HG03565 (cell line): ENCODE measurements at regions not wholly inside any gene's neighbourhood (a gene's known extent, or its start where the extent isn't known, plus 50 kb on each side); places are given as distances from the start of the nearest gene placed in this dataset.

Source experiments
- ATAC-seq: cut with Tn5 transposase; IDR thresholded peaks from one replicate; pipeline ENCODE4 v1.9.1; 2021; ENCODE audit warnings: mild to moderate bottlenecking, moderate library complexity; ENCODE audit not compliant: unreplicated experiment

- no peak for ATAC-seq
Observed at GRCh38 chr10:36129051-36129450, 487.0 kb upstream of the FZD8 start.

DNA sequence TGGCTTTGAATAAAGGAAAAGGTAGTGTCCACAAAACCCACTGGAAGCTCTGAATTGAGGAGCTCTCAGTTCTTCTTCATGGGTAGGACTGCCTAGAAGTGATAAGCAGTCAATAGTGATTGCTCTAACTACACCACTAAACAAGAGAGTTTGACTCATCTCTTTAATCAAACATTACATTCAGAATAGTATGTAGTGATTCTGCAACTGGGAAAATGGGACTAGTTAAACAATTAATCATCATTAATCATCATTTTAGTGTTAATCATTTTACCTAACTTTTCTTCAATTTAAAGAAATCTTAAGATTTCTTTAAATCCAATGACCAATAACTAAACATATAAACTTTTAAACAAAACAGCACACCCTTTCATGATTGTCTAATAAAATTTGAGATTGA, 484.0 kb upstream of the FZD8 start:
- ATAC-seq: no peak

GRCh38 chr10:36119455-36119854, 477.4 kb upstream of the FZD8 start:
- no peak for ATAC-seq

DNA sequence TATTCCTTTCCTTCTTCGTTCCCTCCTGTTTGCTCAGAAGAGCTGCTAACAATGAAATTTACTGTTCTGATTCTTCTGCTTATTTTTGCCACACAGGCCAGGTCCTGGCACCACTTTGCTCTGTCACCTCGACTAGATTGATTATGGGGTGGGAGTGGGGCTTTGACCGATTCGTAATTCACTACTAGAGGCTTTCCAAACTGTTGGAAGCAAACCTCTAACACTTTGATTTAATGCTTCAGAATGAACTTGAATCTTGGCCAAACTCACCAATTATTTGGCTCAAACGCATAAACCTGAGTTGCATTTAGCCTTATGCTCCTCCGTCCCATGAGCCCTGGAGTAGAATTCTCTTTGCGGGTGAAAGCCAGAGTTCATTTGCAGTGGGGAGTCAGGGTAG, 476.2 kb upstream of the FZD8 start:
- ATAC-seq: no peak

- no peak for ATAC-seq
Observed at GRCh38 chr10:36117890-36118289, 475.8 kb upstream of the FZD8 start.

- ATAC-seq: no peak
Observed at GRCh38 chr10:36117231-36117630, 475.1 kb upstream of the FZD8 start.

DNA sequence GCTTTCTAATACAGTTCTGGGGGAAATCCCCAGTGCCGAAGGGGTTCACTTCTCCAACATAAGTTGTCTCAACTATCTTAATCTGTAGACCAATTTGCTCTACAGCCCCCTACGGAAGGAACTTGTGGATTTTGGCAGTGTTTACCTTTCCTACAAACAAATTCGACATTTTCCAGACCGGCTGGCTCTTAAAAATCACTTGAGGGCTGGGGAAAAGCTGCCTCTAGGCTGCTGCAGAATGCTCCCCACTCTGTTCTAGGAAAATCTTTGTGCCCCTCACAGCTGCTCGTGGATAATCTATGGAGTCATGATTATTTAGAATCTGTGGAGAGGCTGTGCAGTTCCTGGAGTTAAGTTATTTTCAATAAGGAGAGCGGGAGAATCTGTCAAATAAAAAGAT, 474.6 kb upstream of the FZD8 start:
- no peak for ATAC-seq

GRCh38 chr10:36116040-36116439, 473.9 kb upstream of the FZD8 start:
- no peak for ATAC-seq

- ATAC-seq: no peak
Observed at GRCh38 chr10:36115364-36115763, 473.3 kb upstream of the FZD8 start.

DNA sequence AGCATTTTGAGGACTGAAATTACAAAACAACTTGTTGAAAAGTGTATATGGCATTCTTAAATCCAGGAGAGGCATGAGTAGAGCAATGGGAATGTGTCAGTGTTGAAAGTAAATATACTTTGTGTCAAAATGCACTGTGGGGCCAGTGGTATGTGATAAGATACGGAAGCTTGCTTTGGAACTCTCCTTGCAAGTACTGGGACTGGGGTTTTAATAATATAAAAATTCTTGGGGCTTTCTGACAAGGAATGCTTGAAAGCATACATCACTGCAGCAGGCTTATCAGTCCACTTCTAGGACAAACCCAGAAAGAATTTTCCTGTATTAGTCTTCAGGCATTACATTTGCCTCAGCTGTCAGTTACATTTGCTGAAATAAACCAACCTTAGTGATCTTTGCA, 472.8 kb upstream of the FZD8 start:
- ATAC-seq: no peak

GRCh38 chr10:36114141-36114540, 472.0 kb upstream of the FZD8 start:
- no peak for ATAC-seq

- ATAC-seq: no peak
Observed at GRCh38 chr10:36111676-36112075, 469.6 kb upstream of the FZD8 start.

DNA sequence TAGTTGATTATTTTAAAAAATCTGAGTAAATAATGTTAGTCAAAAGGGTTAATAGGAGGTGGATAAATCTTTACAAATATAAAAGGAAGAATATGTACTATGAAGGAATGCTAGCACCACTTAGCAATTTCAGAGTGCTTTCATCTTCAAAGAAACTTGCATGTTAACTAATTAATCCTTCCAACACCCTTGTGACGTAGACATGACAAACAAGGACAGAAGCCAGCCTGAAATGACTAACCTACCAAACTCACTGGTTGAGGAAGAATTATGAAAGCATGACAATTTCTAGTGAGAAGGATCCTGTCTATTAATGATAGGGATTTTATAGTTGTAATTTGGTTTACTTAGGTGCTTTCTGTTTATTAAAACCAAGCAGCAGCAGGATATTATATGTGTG, 468.0 kb upstream of the FZD8 start:
- ATAC-seq: no peak

GRCh38 chr10:36109399-36110023, 467.4 kb upstream of the FZD8 start:
- no peak for ATAC-seq

DNA sequence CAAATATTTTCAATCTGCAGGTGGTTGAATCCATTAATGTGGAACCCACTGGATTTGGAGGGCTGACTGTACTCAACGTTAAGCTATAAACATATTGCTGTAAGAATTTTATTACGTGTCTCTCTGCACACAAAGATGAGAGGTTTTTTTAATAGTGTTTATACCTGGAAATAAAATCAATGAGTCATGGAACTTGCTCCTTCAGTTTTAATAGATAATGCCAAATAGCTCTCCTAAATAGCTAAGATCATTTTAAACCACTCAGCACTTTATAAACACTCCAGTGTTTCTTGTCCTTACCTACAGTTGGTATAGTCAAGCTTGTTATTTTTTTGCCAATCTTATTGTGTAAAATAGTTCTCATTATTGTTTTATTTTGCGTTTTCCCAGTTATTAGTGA, 455.6 kb upstream of the FZD8 start:
- no peak for ATAC-seq

DNA sequence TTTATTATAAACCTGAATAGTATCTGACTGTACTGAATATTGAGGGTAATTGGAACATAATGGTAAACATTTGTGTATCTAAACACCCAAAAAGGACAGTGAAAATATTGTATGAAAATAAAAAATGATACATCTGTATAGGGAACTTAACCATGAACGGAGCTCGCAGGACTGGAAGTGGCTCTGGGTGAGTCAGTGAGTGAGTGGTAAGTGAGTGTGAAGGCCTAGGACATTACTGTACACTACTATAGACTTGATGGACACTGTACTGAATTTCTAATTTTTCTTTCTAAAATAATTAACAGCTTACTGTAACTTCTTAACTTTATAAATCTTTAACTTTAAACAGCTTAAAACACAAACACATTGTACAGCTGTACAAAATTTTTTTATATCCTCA, 454.5 kb upstream of the FZD8 start:
- no peak for ATAC-seq

- no peak for ATAC-seq
Observed at GRCh38 chr10:36094096-36094495, 452.0 kb upstream of the FZD8 start.

GRCh38 chr10:36092116-36092515, 450.0 kb upstream of the FZD8 start:
- ATAC-seq: no peak

- ATAC-seq: no peak
Observed at GRCh38 chr10:36091007-36091406, 448.9 kb upstream of the FZD8 start.

GRCh38 chr10:36089790-36090440, 447.8 kb upstream of the FZD8 start:
- ATAC-seq: no peak

- ATAC-seq: no peak
Observed at GRCh38 chr10:36087006-36088005, 445.2 kb upstream of the FZD8 start.

- ATAC-seq: no peak
Observed at GRCh38 chr10:36075196-36075595, 433.1 kb upstream of the FZD8 start.
